NCI-H510A (cell line): ENCODE measurements at regions not wholly inside any gene's neighbourhood (a gene's known extent, or its start where the extent isn't known, plus 50 kb on each side); places are given as distances from the start of the nearest gene placed in this dataset.
A peak's percentile ranks its signal among the peaks of the same experiment; 100 is the strongest.

Experiments used
- DNase-seq: peaks from one replicate; lab custom pipeline; 2025; lab: John Stamatoyannopoulos, UW

DNA sequence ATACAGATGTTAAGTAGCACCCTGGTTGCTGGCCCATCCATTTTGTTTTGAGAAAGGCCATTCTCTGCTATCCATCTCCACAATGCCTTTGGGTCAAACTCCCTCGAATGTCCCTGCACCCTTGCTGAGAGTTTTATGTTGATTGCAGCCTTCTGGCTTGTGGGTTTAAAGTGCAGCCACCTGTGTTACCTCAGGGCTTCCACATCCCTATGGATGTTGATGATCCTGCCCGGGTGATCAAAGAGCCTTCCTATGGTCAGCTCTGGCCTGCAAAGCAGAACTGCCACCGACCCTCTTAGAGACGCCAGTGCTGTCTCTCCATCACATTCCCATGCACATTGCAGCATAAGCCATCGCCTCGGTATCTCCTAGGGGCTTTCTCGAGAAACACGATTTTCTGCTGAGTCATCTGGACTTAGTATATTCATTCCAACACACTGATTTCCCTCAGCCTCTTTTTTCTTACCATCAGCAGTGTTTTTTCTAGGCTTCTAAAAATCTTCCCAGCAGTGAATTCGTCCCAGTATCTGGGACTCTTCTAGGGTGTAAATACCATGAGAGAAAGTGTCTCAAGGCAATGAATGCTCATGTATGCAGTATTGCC is 585.7 kb upstream of the TMEM132C start:
- DNase-seq = no peak

DNA sequence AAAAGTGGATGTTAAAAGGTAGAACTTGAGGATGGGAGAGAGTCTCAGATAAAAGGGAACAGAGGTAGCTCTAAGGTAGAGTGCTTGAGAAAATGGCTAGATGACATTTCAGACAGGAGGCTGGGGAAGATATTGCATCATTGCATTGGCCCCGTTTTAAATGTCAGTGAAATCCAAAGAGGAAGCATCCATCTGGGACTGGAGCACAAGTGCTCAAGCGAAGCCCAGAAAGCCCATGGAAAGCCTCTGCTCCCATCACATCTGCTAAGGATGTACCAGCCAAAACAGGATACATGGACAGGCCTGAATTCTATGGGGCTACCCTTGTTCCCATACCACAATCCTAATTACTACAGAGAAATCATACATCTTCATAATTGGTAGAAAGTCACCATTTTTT is 581.5 kb upstream of the TMEM132C start:
- DNase-seq = no peak

GRCh38 chr12:127685931-127686330 is 581.0 kb upstream of the TMEM132C start:
- no peak for DNase-seq

- no peak for DNase-seq
These were observed 579.8 kb upstream of the TMEM132C start for GRCh38 chr12:127687181-127687580.

GRCh38 chr12:127688906-127689428 is 578.0 kb upstream of the TMEM132C start:
- DNase-seq = no peak

DNA sequence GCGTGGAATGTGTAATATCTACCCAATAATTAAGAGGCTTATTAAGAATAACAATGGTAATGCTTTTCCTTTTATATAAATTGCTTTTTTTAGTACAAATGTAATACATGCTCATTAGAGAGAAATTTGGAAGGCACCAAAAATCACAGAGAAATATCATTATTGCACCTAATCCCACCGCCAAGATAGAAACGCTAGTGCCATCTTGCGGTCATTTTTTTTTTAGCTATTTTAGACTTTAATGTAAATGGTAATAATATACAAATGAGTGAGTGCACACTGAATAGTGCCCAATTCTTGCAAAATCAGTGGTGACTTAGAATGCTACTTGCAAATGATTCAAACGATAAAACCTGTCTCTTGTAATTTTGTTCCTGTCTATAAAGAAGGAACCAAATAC is 576.8 kb upstream of the TMEM132C start:
- no peak for DNase-seq

GRCh38 chr12:127696963-127697362 is 570.0 kb upstream of the TMEM132C start:
- no peak for DNase-seq

- no peak for DNase-seq
These were observed 563.9 kb upstream of the TMEM132C start for GRCh38 chr12:127703026-127703425.

GRCh38 chr12:127711108-127711507 is 555.9 kb upstream of the TMEM132C start:
- no peak for DNase-seq

DNA sequence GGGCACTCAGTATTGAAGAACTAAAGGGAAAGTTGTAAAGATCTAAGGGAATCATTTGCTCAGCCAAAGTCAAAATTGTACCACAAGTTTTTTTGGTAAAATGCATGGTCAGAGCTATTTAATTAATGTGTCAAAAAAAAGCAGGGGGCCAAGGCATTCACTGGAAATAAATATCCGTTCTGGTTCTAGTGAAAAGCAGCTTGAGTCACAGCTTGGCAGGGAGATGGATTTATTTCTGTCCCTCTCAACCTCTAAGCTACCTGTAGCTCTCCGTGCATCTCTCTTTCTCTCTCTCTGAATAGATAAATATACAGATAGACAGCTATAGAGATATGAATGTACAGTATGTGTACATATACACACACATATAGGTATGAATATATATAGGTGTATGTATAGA is 554.4 kb upstream of the TMEM132C start:
- DNase-seq = no peak

- DNase-seq = no peak
These were observed 550.8 kb upstream of the TMEM132C start for GRCh38 chr12:127716166-127716565.

GRCh38 chr12:127717278-127717677 is 549.7 kb upstream of the TMEM132C start:
- no peak for DNase-seq

DNA sequence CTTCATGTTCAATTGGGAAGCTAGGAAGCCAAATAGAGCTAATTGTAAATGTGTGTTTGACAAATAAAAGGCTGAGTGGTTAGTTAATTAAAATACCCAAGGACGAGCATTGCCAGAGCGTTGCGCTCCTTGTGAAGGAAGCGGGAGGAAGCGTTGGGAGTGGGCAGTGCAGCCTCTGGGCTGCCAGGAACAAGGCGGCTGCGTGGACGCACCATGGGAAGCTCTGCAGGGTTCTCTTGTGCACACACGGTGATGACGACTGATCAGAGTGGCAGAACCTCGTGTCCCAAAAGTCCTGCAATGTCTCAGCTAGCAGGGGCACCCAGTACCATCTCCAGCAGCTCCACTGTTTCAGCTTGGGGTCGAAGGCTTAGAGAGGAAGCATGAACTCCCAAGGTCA is 546.6 kb upstream of the TMEM132C start:
- DNase-seq = no peak

- no peak for DNase-seq
These were observed 544.4 kb upstream of the TMEM132C start for GRCh38 chr12:127722611-127723010.

- DNase-seq = no peak
These were observed 543.7 kb upstream of the TMEM132C start for GRCh38 chr12:127723251-127723650.

DNA sequence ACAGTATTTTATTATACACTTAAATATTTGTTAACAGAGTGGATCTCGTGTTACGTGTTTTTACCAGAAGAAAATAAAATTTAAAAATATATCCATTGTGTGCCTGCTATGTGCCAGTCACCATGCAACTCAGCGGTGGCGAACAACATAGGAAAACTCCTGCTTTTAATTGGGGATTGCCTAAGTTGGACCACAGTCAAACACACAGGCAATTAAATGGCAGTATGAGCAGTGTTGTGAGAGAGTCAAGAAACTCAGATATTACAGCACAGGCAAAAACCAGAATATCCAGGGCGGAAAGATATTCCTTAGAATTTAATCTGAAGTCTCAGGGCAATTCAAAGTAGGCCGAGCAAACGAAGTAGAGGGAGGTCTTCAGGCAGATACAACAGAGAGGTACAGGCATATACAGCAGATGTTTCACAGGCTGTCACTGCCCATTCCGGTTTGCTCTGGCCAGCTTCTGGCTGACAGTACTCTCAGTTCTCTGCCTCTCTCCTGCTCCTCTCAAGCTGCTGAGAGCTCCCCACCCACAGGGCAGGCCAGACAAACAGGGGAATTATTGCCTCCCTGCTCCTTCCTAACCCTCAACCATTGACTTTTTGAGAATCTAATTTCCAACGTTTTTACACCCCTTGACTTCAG is 540.2 kb upstream of the TMEM132C start:
- DNase-seq = peak; percentile 45

DNA sequence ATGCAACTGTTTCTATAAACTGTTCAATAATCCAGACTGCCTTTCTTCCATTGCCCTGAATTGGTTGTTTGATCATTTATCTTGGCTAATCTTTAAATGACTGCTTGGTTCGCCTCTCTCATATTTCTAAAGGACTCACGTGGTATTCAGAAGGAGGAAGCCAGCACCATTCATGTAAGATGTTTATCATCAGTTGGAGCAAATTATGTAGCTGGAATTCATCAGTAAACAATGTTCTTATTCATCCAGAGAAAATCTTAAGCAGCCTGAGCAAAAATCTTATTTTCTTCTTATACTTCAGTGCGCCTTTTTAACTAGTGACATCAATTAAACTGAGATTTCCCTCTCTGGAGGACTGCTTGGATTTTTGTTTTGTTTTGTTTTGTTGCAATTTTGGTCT is 538.7 kb upstream of the TMEM132C start:
- DNase-seq = no peak

DNA sequence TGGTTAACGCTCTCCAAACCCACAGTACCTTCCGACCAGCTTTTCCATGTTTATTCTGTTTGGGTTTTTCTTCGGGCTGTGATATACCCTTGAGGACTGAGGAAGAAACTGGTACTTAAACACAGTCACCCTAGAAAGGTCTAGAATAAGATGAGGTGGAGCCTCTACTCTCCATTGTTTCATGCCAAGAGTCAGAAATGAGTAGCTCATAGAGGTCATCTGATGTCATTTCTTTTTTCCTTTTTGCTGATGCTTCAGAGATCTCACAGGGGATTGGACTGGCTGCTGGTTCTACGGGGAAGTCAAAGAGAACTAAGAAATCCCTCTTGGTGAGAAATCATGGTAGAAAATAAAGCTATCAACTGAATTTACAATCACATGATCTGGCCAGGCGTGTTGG is 538.2 kb upstream of the TMEM132C start:
- DNase-seq = no peak

DNA sequence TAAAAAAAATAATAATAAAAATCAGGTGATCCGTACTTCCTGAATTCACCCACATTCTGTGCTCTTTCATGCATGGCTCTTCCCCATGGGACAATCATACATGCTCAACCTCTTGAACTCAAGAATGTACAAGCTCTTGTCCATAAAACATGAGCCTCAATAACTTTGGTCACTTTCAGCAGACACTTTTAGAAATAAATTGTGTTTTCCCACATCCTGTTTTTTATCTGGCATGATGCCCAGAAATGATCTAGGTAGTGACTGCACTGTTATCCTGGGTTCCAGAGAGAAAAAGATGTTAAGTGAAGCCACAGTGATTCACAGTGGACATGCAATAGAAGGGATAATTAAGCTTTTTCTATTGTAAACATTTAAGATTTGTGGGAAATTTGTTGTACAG is 537.6 kb upstream of the TMEM132C start:
- no peak for DNase-seq

- no peak for DNase-seq
These were observed 535.3 kb upstream of the TMEM132C start for GRCh38 chr12:127731657-127732056.

GRCh38 chr12:127742231-127742630 is 524.7 kb upstream of the TMEM132C start:
- DNase-seq = no peak

GRCh38 chr12:127745469-127746212 is 521.3 kb upstream of the TMEM132C start:
- DNase-seq = no peak

GRCh38 chr12:127749416-127749815 is 517.6 kb upstream of the TMEM132C start:
- no peak for DNase-seq
